ENCODE measurements at regions not wholly inside any gene's neighbourhood (a gene's known extent, or its start where the extent isn't known, plus 50 kb on each side); places are given as distances from the start of the nearest gene placed in this dataset.

- no peak for TF ChIP-seq ZNF138 (tag by site-specific recombination; IDR thresholded peaks at IDR 0.05; ENCODE audit: borderline replicate concordance)
- TF ChIP-seq REST (tag by site-specific recombination; IDR thresholded peaks at IDR 0.05): no peak
- no peak for TF ChIP-seq PATZ1 (tag by site-specific recombination; IDR thresholded peaks at IDR 0.05)
- TF ChIP-seq ZNF707 (tag by site-specific recombination; IDR thresholded peaks at IDR 0.05): no peak
Observed at GRCh38 chr5:130316971-130317680, 412.9 kb downstream of the CHSY3 start.
